Stimulated activated naive CD4-positive, alpha-beta T cell (primary cell): ENCODE measurements at regions not wholly inside any gene's neighbourhood (a gene's known extent, or its start where the extent isn't known, plus 50 kb on each side); places are given as distances from the start of the nearest gene placed in this dataset.

ENCODE experiments used
- DNase-seq, 6 experiments: peaks; one replicate each; lab custom pipeline; 2025; lab: John Stamatoyannopoulos, UW

GRCh38 chr13:75050419-75051046 lies 431.4 kb downstream of the TBC1D4 start:
- DNase-seq, result no peak

GRCh38 chr13:75049735-75050335 lies 432.1 kb downstream of the TBC1D4 start:
- no peak for DNase-seq

- DNase-seq, result no peak
These were observed 439.2 kb downstream of the TBC1D4 start for GRCh38 chr13:75042807-75043206.

GRCh38 chr13:75038393-75039113 lies 443.4 kb downstream of the TBC1D4 start:
- DNase-seq, result no peak

- DNase-seq, result no peak
These were observed 456.0 kb downstream of the TBC1D4 start for GRCh38 chr13:75025956-75026355.

- no peak for DNase-seq
These were observed 457.4 kb downstream of the TBC1D4 start for GRCh38 chr13:75024602-75025001.

- no peak for DNase-seq
These were observed 458.4 kb downstream of the TBC1D4 start for GRCh38 chr13:75023609-75024008.

GRCh38 chr13:75021151-75021550 lies 460.8 kb downstream of the TBC1D4 start:
- no peak for DNase-seq

- DNase-seq, result no peak
These were observed 465.7 kb downstream of the TBC1D4 start for GRCh38 chr13:75016225-75016624.

- DNase-seq, result no peak
These were observed 468.2 kb downstream of the TBC1D4 start for GRCh38 chr13:75013818-75014217.

GRCh38 chr13:75010941-75011340 lies 471.0 kb downstream of the TBC1D4 start:
- no peak for DNase-seq

- no peak for DNase-seq
These were observed 473.0 kb downstream of the TBC1D4 start for GRCh38 chr13:75008926-75009325.

GRCh38 chr13:74990992-74991391 lies 491.0 kb downstream of the TBC1D4 start:
- DNase-seq, result no peak

GRCh38 chr13:74987124-74987690 lies 494.8 kb downstream of the TBC1D4 start:
- DNase-seq, result no peak

GRCh38 chr13:74986609-74987008 lies 495.4 kb downstream of the TBC1D4 start:
- no peak for DNase-seq

- DNase-seq, result no peak
These were observed 502.3 kb downstream of the TBC1D4 start for GRCh38 chr13:74979703-74980102.

- DNase-seq, result no peak
These were observed 503.4 kb downstream of the TBC1D4 start for GRCh38 chr13:74978591-74978990.

GRCh38 chr13:74977498-74977897 lies 504.5 kb downstream of the TBC1D4 start:
- DNase-seq, result no peak

- no peak for DNase-seq
These were observed 506.9 kb downstream of the TBC1D4 start for GRCh38 chr13:74975111-74975510.

- no peak for DNase-seq
These were observed 507.8 kb downstream of the TBC1D4 start for GRCh38 chr13:74973935-74974879.

GRCh38 chr13:74969419-74969818 lies 512.5 kb downstream of the TBC1D4 start:
- no peak for DNase-seq
